Left ventricle myocardium superior (tissue), 1 donor: ENCODE measurements at regions not wholly inside any gene's neighbourhood (a gene's known extent, or its start where the extent isn't known, plus 50 kb on each side); places are given as distances from the start of the nearest gene placed in this dataset.
"Not testable (repeated sequence)": the region's sequence is repeated elsewhere in the genome, so short reads cannot be mapped to it uniquely, and the experiment has no call there.

Experiments used
- ATAC-seq: fragments of 200-7000 bp; cut with Tn5 transposase; one replicate; pipeline ENCODE4 v1.9.1; 2020; ENCODE audit warnings: mild to moderate bottlenecking, moderate library complexity
- DNase-seq: peaks from one replicate; pipeline ENCODE4 v3.0.0-alpha.2; 2020
- intact Hi-C: fragments of 100-400 bp; cut with micrococcal nuclease; formaldehyde crosslinking; loops from one replicate; pipeline ENCODE4 v1.11.0; 2022
- donor health status: DM: no; HTN: yes; CAD: no; lungs with severe emphysema.

- ATAC-seq, intact Hi-C loops, DNase-seq: not testable (repeated sequence)
These were observed 58.4 kb upstream of the TSPY4 start for GRCh38 chrY:9278842-9279241.
